Muscle of leg (tissue), 3 donors: ENCODE measurements at regions not wholly inside any gene's neighbourhood (a gene's known extent, or its start where the extent isn't known, plus 50 kb on each side); places are given as distances from the start of the nearest gene placed in this dataset.

Experiments
- DNase-seq: peaks from one replicate; pipeline ENCODE4 v3.0.0; 2013
- H3K27ac ChIP-seq: one replicate; pipeline ENCODE4 v1.5.1; 2013; ENCODE audit warnings: mild to moderate bottlenecking, low read length, control low read depth
- H3K27me3 ChIP-seq: one replicate; pipeline ENCODE4 v1.6.1; 2013; ENCODE audit warnings: low read length; ENCODE audit not compliant: control insufficient read depth, insufficient read depth
- H3K36me3 ChIP-seq: one replicate; pipeline ENCODE4 v1.6.1; 2013; ENCODE audit warnings: low read length; ENCODE audit not compliant: control insufficient read depth, insufficient read depth
- H3K4me1 ChIP-seq: one replicate; pipeline ENCODE4 v1.6.1; 2013; ENCODE audit warnings: low read length; ENCODE audit not compliant: control insufficient read depth, insufficient read depth
- H3K4me3 ChIP-seq: one replicate; pipeline ENCODE4 v1.5.1; 2013; ENCODE audit warnings: low read length, control low read depth
- H3K9me3 ChIP-seq: replicated peaks from 2 replicates; pipeline ENCODE4 v1.6.1; 2013; ENCODE audit warnings: low read depth, low read length; ENCODE audit not compliant: control insufficient read depth
- WGBS: methylation state at CpG from one replicate; pipeline ENCODE4 v1.1.5; 2013; ENCODE audit warnings: missing lambda C conversion rate; ENCODE audit not compliant: insufficient coverage; 5-methylcytosine and 5-hydroxymethylcytosine counted together

- no peak overlapping the region for H3K4me3 ChIP-seq
- H3K27ac ChIP-seq: no peak overlapping the region
- no peaks in the 10 kb centered on the region for H3K36me3 ChIP-seq
- H3K4me1 ChIP-seq: no peaks in the 10 kb centered on the region
- no peak for DNase-seq
- no peaks in the 10 kb centered on the region for H3K9me3 ChIP-seq
- no peaks in the 10 kb centered on the region for H3K27me3 ChIP-seq
Measured at GRCh38 chr5:97729938-97730337, 546.9 kb upstream of the RIOK2 start.

- Histone ChIP-seq H3K27ac (no peak overlapping the region), H3K36me3 (no peaks in the 10 kb centered on the region), H3K4me3 (no peak overlapping the region), H3K4me1 (no peaks in the 10 kb centered on the region), H3K27me3 (no peaks in the 10 kb centered on the region), H3K9me3 (no peaks in the 10 kb centered on the region)
- WGBS: no CpG with 5 or more reads among the region's 3 CpGs
- no peak for DNase-seq
Measured at GRCh38 chr5:97735209-97735608, 552.2 kb upstream of the RIOK2 start.

GRCh38 chr5:97737608-97738007, 554.6 kb upstream of the RIOK2 start:
- no peaks in the 10 kb centered on the region for H3K4me1 ChIP-seq
- no peaks in the 10 kb centered on the region for H3K36me3 ChIP-seq
- no peak for DNase-seq
- H3K9me3 ChIP-seq: no peaks in the 10 kb centered on the region
- H3K4me3 ChIP-seq: no peak overlapping the region
- no peak overlapping the region for H3K27ac ChIP-seq
- no peaks in the 10 kb centered on the region for H3K27me3 ChIP-seq
- 95% methylated on average over 5 of the region's 6 CpGs for WGBS

GRCh38 chr5:97745817-97746216, 562.8 kb upstream of the RIOK2 start:
- H3K36me3 ChIP-seq: no peaks in the 10 kb centered on the region
- no CpG with 5 or more reads among the region's 4 CpGs for WGBS
- H3K4me3 ChIP-seq: no peak overlapping the region
- no peak overlapping the region for H3K27ac ChIP-seq
- DNase-seq: no peak
- H3K9me3 ChIP-seq: no peaks in the 10 kb centered on the region
- no peaks in the 10 kb centered on the region for H3K27me3 ChIP-seq
- H3K4me1 ChIP-seq: no peaks in the 10 kb centered on the region

- peak; percentile 74 for DNase-seq
- H3K4me3 ChIP-seq: no peak overlapping the region
- no peaks in the 10 kb centered on the region for H3K27me3 ChIP-seq
- no peaks in the 10 kb centered on the region for H3K4me1 ChIP-seq
- H3K27ac ChIP-seq: peak overlapping the region; percentile 25
- H3K36me3 ChIP-seq: no peaks in the 10 kb centered on the region
- no peaks in the 10 kb centered on the region for H3K9me3 ChIP-seq
- WGBS: 23% methylated on average over 2 of the region's 2 CpGs
Measured at GRCh38 chr5:97750576-97750975, 567.5 kb upstream of the RIOK2 start.

GRCh38 chr5:97751540-97751939, 568.5 kb upstream of the RIOK2 start:
- Histone ChIP-seq H3K4me3 (no peak overlapping the region), H3K9me3 (no peaks in the 10 kb centered on the region), H3K27ac (peak overlapping the region; percentile 1), H3K27me3 (no peaks in the 10 kb centered on the region), H3K4me1 (no peaks in the 10 kb centered on the region), H3K36me3 (no peaks in the 10 kb centered on the region)
- WGBS: no CpG with 5 or more reads among the region's 1 CpG
- peak; percentile 85 for DNase-seq

- no peaks in the 10 kb centered on the region for H3K27me3 ChIP-seq
- no peak for DNase-seq
- H3K4me1 ChIP-seq: no peaks in the 10 kb centered on the region
- no peaks in the 10 kb centered on the region for H3K9me3 ChIP-seq
- H3K36me3 ChIP-seq: no peaks in the 10 kb centered on the region
- no peak overlapping the region for H3K27ac ChIP-seq
- H3K4me3 ChIP-seq: no peak overlapping the region
Measured at GRCh38 chr5:97752871-97753270, 569.8 kb upstream of the RIOK2 start.

- H3K27ac ChIP-seq: no peak overlapping the region
- no peaks in the 10 kb centered on the region for H3K9me3 ChIP-seq
- no peaks in the 10 kb centered on the region for H3K4me1 ChIP-seq
- no peak for DNase-seq
- H3K36me3 ChIP-seq: no peaks in the 10 kb centered on the region
- no peak overlapping the region for H3K4me3 ChIP-seq
- H3K27me3 ChIP-seq: no peaks in the 10 kb centered on the region
Measured at GRCh38 chr5:97762483-97762882, 579.4 kb upstream of the RIOK2 start.

- Histone ChIP-seq H3K9me3 (no peaks in the 10 kb centered on the region), H3K4me1 (no peaks in the 10 kb centered on the region), H3K27me3 (no peaks in the 10 kb centered on the region), H3K27ac (no peak overlapping the region), H3K36me3 (no peaks in the 10 kb centered on the region), H3K4me3 (no peak overlapping the region)
- WGBS: 83% methylated on average over 1 of the region's 3 CpGs
- no peak for DNase-seq
Measured at GRCh38 chr5:97764700-97765099, 581.7 kb upstream of the RIOK2 start.

- DNase-seq: no peak
- no peaks in the 10 kb centered on the region for H3K4me1 ChIP-seq
- H3K27ac ChIP-seq: no peak overlapping the region
- H3K27me3 ChIP-seq: no peaks in the 10 kb centered on the region
- H3K9me3 ChIP-seq: no peaks in the 10 kb centered on the region
- H3K4me3 ChIP-seq: no peak overlapping the region
- no peaks in the 10 kb centered on the region for H3K36me3 ChIP-seq
- WGBS: no CpG with 5 or more reads among the region's 2 CpGs
Measured at GRCh38 chr5:97778451-97778850, 595.4 kb upstream of the RIOK2 start.

- Histone ChIP-seq H3K9me3 (no peaks in the 10 kb centered on the region), H3K27me3 (no peaks in the 10 kb centered on the region), H3K4me3 (no peak overlapping the region), H3K36me3 (no peaks in the 10 kb centered on the region), H3K4me1 (no peaks in the 10 kb centered on the region), H3K27ac (no peak overlapping the region)
- WGBS: no CpG with 5 or more reads among the region's 1 CpG
- DNase-seq: no peak
Measured at GRCh38 chr5:97788369-97788768, 605.3 kb upstream of the RIOK2 start.
